Urinary bladder (tissue), 3 donors: ENCODE measurements at regions not wholly inside any gene's neighbourhood (a gene's known extent, or its start where the extent isn't known, plus 50 kb on each side); places are given as distances from the start of the nearest gene placed in this dataset.
"Not testable (repeated sequence)": the region's sequence is repeated elsewhere in the genome, so short reads cannot be mapped to it uniquely, and the experiment has no call there.

Experiments
- DNase-seq: peaks from one replicate; pipeline ENCODE4 v3.0.0-alpha.2; 2015; ENCODE audit errors: extremely low spot score
- H3K27ac ChIP-seq: one replicate; pipeline ENCODE4 v1.5.1; 2013; ENCODE audit warnings: low read depth, mild to moderate bottlenecking, moderate library complexity
- H3K36me3 ChIP-seq: one replicate; pipeline ENCODE4 v1.6.1; 2013; ENCODE audit warnings: mild to moderate bottlenecking, moderate library complexity; ENCODE audit not compliant: insufficient read depth
- H3K4me1 ChIP-seq: one replicate; pipeline ENCODE4 v1.6.1; 2013; ENCODE audit warnings: mild to moderate bottlenecking, moderate library complexity; ENCODE audit not compliant: insufficient read depth
- H3K4me3 ChIP-seq: one replicate; pipeline ENCODE4 v1.5.1; 2013; ENCODE audit warnings: low read depth, low read length
- WGBS: extraction: QIAGEN DNeasy Blood & Tissue Kit; methylation state at CpG from one replicate; pipeline ENCODE4 v1.1.7; 2013; 5-methylcytosine and 5-hydroxymethylcytosine counted together
- donor health status: healthy with polysubstance abuse.
- donor health status: healthy.

- 93% methylated on average over 4 of the region's 4 CpGs for WGBS
- no peak for DNase-seq
Observed at GRCh38 chr9:80500300-80500699, 928.5 kb downstream of the TLE4 start.

DNA sequence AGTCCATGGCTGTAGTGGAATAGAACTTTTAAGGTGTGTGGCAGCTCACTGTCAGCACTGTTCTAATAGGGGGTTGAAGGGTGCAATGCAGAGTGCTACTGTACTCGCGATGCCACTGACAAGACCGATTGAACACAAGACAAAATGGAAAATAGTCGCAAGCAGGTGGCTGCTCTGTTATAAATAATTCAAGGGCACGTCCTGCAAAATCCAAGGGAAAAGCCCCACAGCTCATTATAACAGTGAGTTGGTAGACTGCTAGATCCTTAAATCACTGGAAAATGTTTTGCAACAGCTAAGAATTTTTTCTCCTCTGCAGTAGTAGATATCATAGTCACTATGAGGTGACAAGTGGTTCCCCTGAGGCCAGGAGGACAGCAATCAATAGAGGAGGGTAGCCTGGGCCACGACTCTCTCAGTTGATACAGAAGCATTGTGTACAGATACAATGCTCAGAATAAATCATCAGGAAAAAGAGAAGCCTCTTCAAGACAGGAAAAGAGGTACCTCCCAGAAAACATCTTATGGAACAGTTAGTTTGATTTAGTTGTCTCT lies 926.3 kb downstream of the TLE4 start:
- DNase-seq = no peak
- H3K27ac ChIP-seq = no peak overlapping the region
- no peaks in the 10 kb centered on the region for H3K36me3 ChIP-seq
- no peaks in the 10 kb centered on the region for H3K4me1 ChIP-seq
- H3K4me3 ChIP-seq = no peak overlapping the region
- 85% methylated on average over 6 of the region's 6 CpGs for WGBS

More at GRCh38 chr9:80500300-80500699, 928.5 kb downstream of the TLE4 start:
- Histone ChIP-seq H3K36me3 (no peaks in the 10 kb centered on the region), H3K27ac (no peak overlapping the region), H3K4me3 (no peak overlapping the region), H3K4me1 (no peaks in the 10 kb centered on the region)

- WGBS = 84% methylated on average over 12 of the region's 12 CpGs
- no peaks in the 10 kb centered on the region for H3K36me3 ChIP-seq
- no peak overlapping the region for H3K27ac ChIP-seq
- no peaks in the 10 kb centered on the region for H3K4me1 ChIP-seq
- no peak for DNase-seq
- no peak overlapping the region for H3K4me3 ChIP-seq
Observed at GRCh38 chr9:80496901-80497556, 925.3 kb downstream of the TLE4 start.

DNA sequence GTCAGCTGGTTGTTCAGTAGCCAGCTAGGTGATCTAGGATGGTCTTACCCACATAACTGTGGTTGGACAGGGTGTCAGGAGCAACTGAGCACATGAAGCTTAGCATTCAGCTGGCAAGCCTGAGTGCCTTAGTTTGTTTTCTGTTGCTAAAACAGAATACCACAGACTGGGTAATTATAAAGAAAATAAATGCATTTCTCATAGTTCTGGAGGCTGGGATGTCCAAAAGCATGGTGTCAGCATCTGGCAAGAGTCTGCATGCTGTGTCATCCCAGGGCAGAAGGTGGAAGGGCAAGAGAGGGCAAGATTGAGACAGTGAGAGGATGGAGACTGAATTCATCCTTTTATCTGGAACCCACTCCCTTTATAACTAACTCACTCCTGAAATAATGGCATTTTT lies 921.5 kb downstream of the TLE4 start:
- Histone ChIP-seq H3K4me1 (no peaks in the 10 kb centered on the region), H3K27ac (no peak overlapping the region), H3K36me3 (no peaks in the 10 kb centered on the region), H3K4me3 (no peak overlapping the region)
- DNase-seq = no peak

DNA sequence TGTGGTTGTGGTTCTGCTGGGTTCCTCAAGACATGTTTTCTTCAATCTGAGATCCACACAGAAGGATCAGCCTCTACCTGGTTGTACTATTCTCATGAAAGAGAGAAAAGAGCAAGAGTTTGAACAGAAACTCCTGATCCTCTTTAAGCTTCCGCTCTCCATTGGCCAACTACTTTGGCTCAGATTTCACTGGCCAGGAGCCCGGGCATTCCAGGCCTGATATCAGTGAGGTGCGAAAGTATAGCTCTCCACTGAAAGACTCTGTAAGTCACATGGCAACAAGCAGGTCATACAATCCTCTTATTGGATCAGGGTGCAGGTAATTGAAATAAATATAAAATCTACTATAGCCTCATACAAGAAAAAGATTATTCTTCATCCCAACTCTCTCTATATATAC lies 920.5 kb downstream of the TLE4 start:
- Histone ChIP-seq H3K4me3 (no peak overlapping the region), H3K36me3 (no peaks in the 10 kb centered on the region), H3K27ac (no peak overlapping the region), H3K4me1 (no peaks in the 10 kb centered on the region)
- no peak for DNase-seq
- 46% methylated on average over 3 of the region's 3 CpGs for WGBS

DNA sequence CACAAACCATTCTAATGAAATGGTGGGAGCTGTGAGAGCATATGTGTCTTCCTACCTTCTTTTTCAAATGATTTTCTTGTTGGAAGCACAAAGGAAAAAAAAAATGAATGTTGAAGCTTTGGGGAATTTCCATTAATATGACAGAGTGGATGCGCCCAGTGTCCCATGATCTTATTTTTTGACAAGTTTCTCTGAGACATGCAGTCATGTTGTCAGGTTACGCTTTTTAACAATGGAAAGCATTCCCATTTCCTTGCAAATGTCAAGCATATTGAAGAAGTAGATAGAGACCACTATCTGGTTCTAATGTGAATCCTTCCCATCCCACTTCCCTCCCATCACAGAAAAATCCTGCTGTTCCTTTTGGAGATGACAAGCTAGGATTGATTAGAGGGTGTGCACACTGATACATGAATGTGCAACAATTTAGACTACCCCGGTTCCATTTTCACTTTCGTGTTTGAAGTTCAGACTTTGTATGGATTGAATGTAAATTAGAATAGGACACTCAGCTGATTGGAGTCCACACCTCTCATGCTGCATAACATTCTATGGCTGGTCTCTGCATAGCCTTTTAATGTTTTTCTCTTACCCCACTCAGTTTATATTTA lies 919.4 kb downstream of the TLE4 start:
- 95% methylated on average over 4 of the region's 4 CpGs for WGBS
- no peaks in the 10 kb centered on the region for H3K4me1 ChIP-seq
- no peak overlapping the region for H3K4me3 ChIP-seq
- H3K36me3 ChIP-seq = no peaks in the 10 kb centered on the region
- H3K27ac ChIP-seq = no peak overlapping the region
- DNase-seq = no peak

DNA sequence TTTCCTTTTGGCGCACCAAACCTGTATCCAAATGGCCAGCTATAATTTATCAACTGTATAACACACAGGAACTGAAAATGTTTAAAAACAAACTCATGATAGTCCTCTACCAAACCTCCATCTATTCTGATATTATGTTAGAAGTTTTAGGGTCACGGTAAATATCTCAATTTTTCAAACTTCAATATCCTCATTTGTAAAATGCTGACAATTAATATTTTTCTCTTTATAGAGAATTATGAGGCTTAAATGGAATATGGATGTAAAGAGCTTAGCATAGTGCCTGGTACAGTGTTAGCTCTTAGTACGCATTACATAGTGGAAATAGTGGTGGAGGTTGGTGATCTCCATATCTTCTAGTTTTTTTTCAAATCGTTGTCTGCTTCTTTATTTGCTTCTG lies 917.6 kb downstream of the TLE4 start:
- no peaks in the 10 kb centered on the region for H3K36me3 ChIP-seq

DNA sequence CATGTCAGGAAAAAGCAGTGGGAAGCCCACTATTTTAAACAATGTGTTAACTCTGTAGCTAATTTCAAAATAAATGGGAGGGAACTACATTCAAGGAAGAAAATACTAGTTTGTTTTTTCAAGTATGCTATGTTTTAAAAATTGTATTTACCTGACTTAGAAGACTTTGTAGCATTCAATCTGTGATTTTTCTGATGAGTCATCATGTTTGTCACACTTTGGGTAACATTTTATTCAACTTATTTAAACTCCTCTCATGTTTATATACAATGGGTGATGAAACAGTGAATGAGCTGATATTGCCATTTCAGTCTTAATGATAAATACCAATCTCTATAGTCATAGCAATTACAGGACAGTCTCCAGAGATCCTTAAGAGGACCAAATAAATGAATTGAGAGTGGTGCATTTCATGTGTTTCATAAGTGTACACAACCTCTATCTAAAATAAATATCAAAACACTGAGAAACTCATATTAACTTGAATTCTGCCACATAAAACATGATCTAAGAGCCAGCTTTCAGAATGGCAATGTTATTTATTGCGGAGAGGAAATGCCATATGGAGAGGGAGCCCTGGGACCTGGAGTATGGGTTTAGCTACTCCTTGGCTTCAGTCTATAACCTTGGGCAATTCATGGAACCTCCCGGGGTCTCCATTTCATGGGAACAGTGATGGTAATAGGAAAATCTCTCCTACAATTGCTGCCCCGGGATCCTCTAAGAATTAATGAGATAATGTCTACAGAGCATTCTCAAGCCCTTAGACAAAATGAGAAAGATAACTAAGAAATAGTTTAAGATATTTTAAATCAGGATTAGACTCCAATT lies 913.9 kb downstream of the TLE4 start:
- Histone ChIP-seq H3K4me1 (no peaks in the 10 kb centered on the region), H3K4me3 (no peak overlapping the region), H3K36me3 (no peaks in the 10 kb centered on the region), H3K27ac (no peak overlapping the region)
- DNase-seq = no peak
- 66% methylated on average over 3 of the region's 3 CpGs for WGBS

More for the DNA sequence above, 917.6 kb downstream of the TLE4 start:
- H3K4me1 ChIP-seq = no peaks in the 10 kb centered on the region
- WGBS = 93% methylated on average over 4 of the region's 4 CpGs
- no peak for DNase-seq
- H3K27ac ChIP-seq = no peak overlapping the region
- no peak overlapping the region for H3K4me3 ChIP-seq

- H3K27ac ChIP-seq = not testable (repeated sequence)
- 57% methylated on average over 1 of the region's 1 CpG for WGBS
Observed at GRCh38 chr9:80482251-80482650, 910.5 kb downstream of the TLE4 start.

DNA sequence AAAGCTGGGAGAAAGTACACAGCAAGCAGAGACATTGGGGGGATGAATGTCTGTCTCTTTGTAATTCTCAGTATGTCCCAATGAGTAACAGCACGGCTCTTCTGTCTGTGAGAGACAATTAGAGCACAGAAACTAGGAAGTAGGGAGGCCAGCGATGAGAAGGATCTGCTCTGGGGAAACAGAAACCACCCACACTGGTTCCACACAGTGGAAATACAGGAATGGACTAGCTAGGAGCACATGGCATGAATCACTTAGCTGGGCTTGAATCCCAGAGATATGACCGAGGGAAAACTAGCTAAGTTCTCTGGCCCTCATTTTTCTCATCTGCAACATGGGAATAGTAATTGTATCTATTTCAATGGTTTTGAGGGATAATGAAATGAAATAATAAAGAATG lies 895.9 kb downstream of the TLE4 start:
- no peak overlapping the region for H3K27ac ChIP-seq
- WGBS = 71% methylated on average over 3 of the region's 3 CpGs
- H3K4me1 ChIP-seq = no peaks in the 10 kb centered on the region
- DNase-seq = no peak
- H3K36me3 ChIP-seq = no peaks in the 10 kb centered on the region
- no peak overlapping the region for H3K4me3 ChIP-seq

More at GRCh38 chr9:80482251-80482650, 910.5 kb downstream of the TLE4 start:
- not testable (repeated sequence) for DNase-seq, H3K4me1 ChIP-seq, H3K4me3 ChIP-seq, H3K36me3 ChIP-seq

DNA sequence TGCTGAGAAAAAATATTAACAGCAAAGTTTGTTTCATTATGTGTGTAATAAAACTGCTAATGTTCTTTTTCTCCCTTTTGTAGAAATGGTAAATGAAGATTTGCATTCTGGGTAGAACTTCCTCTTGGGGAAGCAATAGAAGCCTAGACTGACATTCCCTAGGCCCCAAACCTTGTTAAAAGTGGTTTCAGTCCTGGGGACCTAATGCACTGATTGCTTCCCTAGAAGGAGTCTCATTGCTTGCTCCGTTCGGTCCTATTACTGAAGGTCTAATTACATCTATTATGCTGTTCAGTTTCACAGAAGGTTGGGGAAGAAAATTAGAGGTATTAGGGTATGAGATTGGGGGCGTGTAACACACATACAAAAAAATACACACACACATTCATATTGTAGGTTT lies 893.8 kb downstream of the TLE4 start:
- Histone ChIP-seq H3K36me3 (no peaks in the 10 kb centered on the region), H3K4me1 (no peaks in the 10 kb centered on the region), H3K4me3 (no peak overlapping the region), H3K27ac (no peak overlapping the region)
- DNase-seq = no peak
- WGBS = 94% methylated on average over 3 of the region's 3 CpGs

DNA sequence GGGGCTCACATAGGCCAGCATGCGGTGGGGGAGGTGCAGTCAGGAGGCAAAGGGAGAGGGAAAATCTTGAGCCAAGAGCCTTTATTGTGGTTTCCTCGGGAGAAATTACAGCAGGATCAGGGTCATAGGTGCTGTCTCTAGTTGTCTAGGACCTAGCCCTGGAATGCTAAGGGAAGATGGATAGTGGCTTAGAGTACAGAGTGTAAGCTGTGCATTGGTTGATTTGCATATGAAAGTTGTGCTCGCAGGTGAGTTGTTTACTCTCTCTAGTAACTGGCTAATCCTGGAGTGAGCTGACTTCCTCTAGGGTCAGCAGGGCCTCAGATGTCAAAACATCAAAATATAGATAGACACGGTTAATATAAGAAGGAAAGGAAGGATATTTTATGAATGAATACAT lies 877.7 kb downstream of the TLE4 start:
- Histone ChIP-seq H3K4me3 (no peak overlapping the region), H3K4me1 (no peaks in the 10 kb centered on the region), H3K36me3 (no peaks in the 10 kb centered on the region), H3K27ac (no peak overlapping the region)
- no peak for DNase-seq
- 66% methylated on average over 4 of the region's 4 CpGs for WGBS

GRCh38 chr9:80448996-80449395 lies 877.2 kb downstream of the TLE4 start:
- H3K36me3 ChIP-seq = no peaks in the 10 kb centered on the region
- 81% methylated on average over 2 of the region's 2 CpGs for WGBS

GRCh38 chr9:80447876-80448275 lies 876.1 kb downstream of the TLE4 start:
- Histone ChIP-seq H3K27ac (no peak overlapping the region), H3K4me3 (no peak overlapping the region)
- 96% methylated on average over 3 of the region's 3 CpGs for WGBS

More at GRCh38 chr9:80448996-80449395, 877.2 kb downstream of the TLE4 start:
- Histone ChIP-seq H3K4me1 (no peaks in the 10 kb centered on the region), H3K4me3 (no peak overlapping the region), H3K27ac (no peak overlapping the region)
- DNase-seq = no peak

More at GRCh38 chr9:80447876-80448275, 876.1 kb downstream of the TLE4 start:
- H3K36me3 ChIP-seq = no peaks in the 10 kb centered on the region
- no peaks in the 10 kb centered on the region for H3K4me1 ChIP-seq
- no peak for DNase-seq
